GM21390 (cell line): ENCODE measurements at regions not wholly inside any gene's neighbourhood (a gene's known extent, or its start where the extent isn't known, plus 50 kb on each side); places are given as distances from the start of the nearest gene placed in this dataset.
"Not testable (repeated sequence)": the region's sequence is repeated elsewhere in the genome, so short reads cannot be mapped to it uniquely, and the experiment has no call there.

Source experiments
- ATAC-seq: cut with Tn5 transposase; IDR thresholded peaks from one replicate; pipeline ENCODE4 v1.9.1; 2021; ENCODE audit not compliant: unreplicated experiment

- no peak for ATAC-seq
Measured at GRCh38 chr17:53496356-53496755, 326.4 kb upstream of the KIF2B start.

- ATAC-seq, result no peak
Measured at GRCh38 chr17:53492532-53492931, 330.2 kb upstream of the KIF2B start.

- no peak for ATAC-seq
Measured at GRCh38 chr17:53490447-53490968, 332.2 kb upstream of the KIF2B start.

- no peak for ATAC-seq
Measured at GRCh38 chr17:53483704-53484103, 339.0 kb upstream of the KIF2B start.

GRCh38 chr17:53475002-53475401 is 347.7 kb upstream of the KIF2B start:
- no peak for ATAC-seq

- no peak for ATAC-seq
Measured at GRCh38 chr17:53472586-53472985, 350.1 kb upstream of the KIF2B start.

GRCh38 chr17:53471514-53471913 is 351.2 kb upstream of the KIF2B start:
- ATAC-seq, result no peak

- ATAC-seq, result no peak
Measured at GRCh38 chr17:53470626-53471025, 352.1 kb upstream of the KIF2B start.

- ATAC-seq, result no peak
Measured at GRCh38 chr17:53466733-53467132, 356.0 kb upstream of the KIF2B start.

- not testable (repeated sequence) for ATAC-seq
Measured at GRCh38 chr17:53464396-53464795, 358.3 kb upstream of the KIF2B start.

- no peak for ATAC-seq
Measured at GRCh38 chr17:53463363-53463762, 359.4 kb upstream of the KIF2B start.

GRCh38 chr17:53462393-53462811 is 360.3 kb upstream of the KIF2B start:
- no peak for ATAC-seq

GRCh38 chr17:53455943-53456342 is 366.8 kb upstream of the KIF2B start:
- ATAC-seq, result not testable (repeated sequence)

- no peak for ATAC-seq
Measured at GRCh38 chr17:53454337-53454736, 368.4 kb upstream of the KIF2B start.

GRCh38 chr17:53449324-53449723 is 373.4 kb upstream of the KIF2B start:
- no peak for ATAC-seq

- no peak for ATAC-seq
Measured at GRCh38 chr17:53428913-53429312, 393.8 kb upstream of the KIF2B start.

- no peak for ATAC-seq
Measured at GRCh38 chr17:53426505-53426904, 396.2 kb upstream of the KIF2B start.

- no peak for ATAC-seq
Measured at GRCh38 chr17:53420035-53420641, 402.6 kb upstream of the KIF2B start.

- no peak for ATAC-seq
Measured at GRCh38 chr17:53409588-53409987, 413.1 kb upstream of the KIF2B start.

- no peak for ATAC-seq
Measured at GRCh38 chr17:53406907-53407306, 415.8 kb upstream of the KIF2B start.

GRCh38 chr17:53391197-53391596 is 431.5 kb upstream of the KIF2B start:
- ATAC-seq, result no peak

GRCh38 chr17:53390575-53390974 is 432.2 kb upstream of the KIF2B start:
- ATAC-seq, result no peak

- no peak for ATAC-seq
Measured at GRCh38 chr17:53387745-53388144, 435.0 kb upstream of the KIF2B start.
